ENCODE measurements at regions not wholly inside any gene's neighbourhood (a gene's known extent, or its start where the extent isn't known, plus 50 kb on each side); places are given as distances from the start of the nearest gene placed in this dataset.

GRCh38 chr14:86601813-86602212 lies 1071.9 kb downstream of the FLRT2 start:
- CTCF ChIA-PET = no interaction called here

GRCh38 chr14:86597279-86597678 lies 1067.3 kb downstream of the FLRT2 start:
- ATAC-seq (ENCODE audit: poor library complexity) = no peak
- no peaks in the 10 kb centered on the region for H3K9me3 ChIP-seq (ENCODE audit: control insufficient read depth in 1 of 2, insufficient read depth in 1 of 2, low read length in 2 of 2)
- no peak for DNase-seq
- Mint-ChIP-seq H3K27me3 (no peaks in the 10 kb centered on the region), H3K9me3 (peaks cover 13% of the 10 kb centered on the region), H3K4me1 (ENCODE audit: low read depth) (no peaks in the 10 kb centered on the region), H3K27ac (no peak overlapping the region), H3K4me3 (no peak overlapping the region), H3K36me3 (ENCODE audit: low read depth) (no peaks in the 10 kb centered on the region)
- no peak overlapping the region for H3K27ac ChIP-seq (ENCODE audit: low read depth in 1 of 2, low read length in 2 of 2)
- ChIA-PET CTCF (no interaction called here), POLR2A (no interaction called here)
- H3K36me3 ChIP-seq (ENCODE audit: insufficient read depth, low read length) = no peaks in the 10 kb centered on the region
- H3K4me3 ChIP-seq (ENCODE audit: low read length) = no peak overlapping the region
- no peaks in the 10 kb centered on the region for H3K27me3 ChIP-seq (ENCODE audit: control insufficient read depth in 1 of 2, insufficient read depth in 2 of 2, low read length in 2 of 2)
- H3K4me1 ChIP-seq (ENCODE audit: insufficient read depth, low read length) = no peaks in the 10 kb centered on the region
- intact Hi-C loops (cut with DNase I, micrococcal nuclease) = no loop called here
- TF ChIP-seq CTCF (IDR thresholded peaks at IDR 0.05) = no peak

More at GRCh38 chr14:86601813-86602212, 1071.9 kb downstream of the FLRT2 start:
- Mint-ChIP-seq H3K36me3 (ENCODE audit: low read depth) (no peaks in the 10 kb centered on the region), H3K4me3 (no peak overlapping the region), H3K27me3 (no peaks in the 10 kb centered on the region), H3K27ac (no peak overlapping the region), H3K9me3 (peaks cover 15% of the 10 kb centered on the region), H3K4me1 (ENCODE audit: low read depth) (no peaks in the 10 kb centered on the region)
- Histone ChIP-seq H3K36me3 (ENCODE audit: insufficient read depth, low read length) (no peaks in the 10 kb centered on the region), H3K9me3 (ENCODE audit: control insufficient read depth in 1 of 2, insufficient read depth in 1 of 2, low read length in 2 of 2) (no peaks in the 10 kb centered on the region), H3K27ac (ENCODE audit: low read depth in 1 of 2, low read length in 2 of 2) (no peak overlapping the region), H3K27me3 (ENCODE audit: control insufficient read depth in 1 of 2, insufficient read depth in 2 of 2, low read length in 2 of 2) (no peaks in the 10 kb centered on the region), H3K4me1 (ENCODE audit: insufficient read depth, low read length) (no peaks in the 10 kb centered on the region), H3K4me3 (ENCODE audit: low read length) (no peak overlapping the region)
- ATAC-seq (ENCODE audit: poor library complexity) = no peak
- TF ChIP-seq CTCF (IDR thresholded peaks at IDR 0.05) = no peak
- intact Hi-C loops (cut with DNase I, micrococcal nuclease) = no loop called here
- no peak for DNase-seq
- POLR2A ChIA-PET = no interaction called here

- no peak for DNase-seq
- POLR2A ChIA-PET = no interaction called here
- Mint-ChIP-seq H3K27me3 (no peaks in the 10 kb centered on the region), H3K4me1 (ENCODE audit: low read depth) (no peaks in the 10 kb centered on the region), H3K4me3 (no peak overlapping the region), H3K36me3 (ENCODE audit: low read depth) (no peaks in the 10 kb centered on the region), H3K9me3 (peaks cover 10% of the 10 kb centered on the region), H3K27ac (no peak overlapping the region)
- ATAC-seq (ENCODE audit: poor library complexity) = no peak
- CTCF ChIA-PET = interaction anchor here (0.7 kb wide), 1 partner anchor 40 kb away, joined by 3 read pairs; no protein-coding TSS in a partner anchor
- H3K27me3 ChIP-seq (ENCODE audit: control insufficient read depth in 1 of 2, insufficient read depth in 2 of 2, low read length in 2 of 2) = no peaks in the 10 kb centered on the region
- H3K4me1 ChIP-seq (ENCODE audit: insufficient read depth, low read length) = no peaks in the 10 kb centered on the region
- intact Hi-C loops (cut with DNase I, micrococcal nuclease) = no loop called here
- no peak for TF ChIP-seq CTCF (IDR thresholded peaks at IDR 0.05)
- H3K27ac ChIP-seq (ENCODE audit: low read depth in 1 of 2, low read length in 2 of 2) = no peak overlapping the region
- no peaks in the 10 kb centered on the region for H3K36me3 ChIP-seq (ENCODE audit: insufficient read depth, low read length)
- H3K9me3 ChIP-seq (ENCODE audit: control insufficient read depth in 1 of 2, insufficient read depth in 1 of 2, low read length in 2 of 2) = no peaks in the 10 kb centered on the region
- H3K4me3 ChIP-seq (ENCODE audit: low read length) = no peak overlapping the region
Observed at GRCh38 chr14:86596024-86596423, 1066.1 kb downstream of the FLRT2 start.
